ENCODE measurements at regions not wholly inside any gene's neighbourhood (a gene's known extent, or its start where the extent isn't known, plus 50 kb on each side); places are given as distances from the start of the nearest gene placed in this dataset.

GRCh38 chr7:137151041-137151689 lies 192.4 kb downstream of the PTN start:
- TF ChIP-seq CTCF (IDR thresholded peaks at IDR 0.05; ENCODE audit: low read depth, low read length, poor library complexity, severe bottlenecking): no peak
- TF ChIP-seq EZH2phosphoT487 (IDR thresholded peaks at IDR 0.05; ENCODE audit: borderline replicate concordance, low read length): no peak
- H3K79me2 ChIP-seq (ENCODE audit: control insufficient read depth, low read length): no peaks in the 10 kb centered on the region
- no peaks in the 10 kb centered on the region for H3K27me3 ChIP-seq (ENCODE audit: control insufficient read depth, low read length)
- no peak overlapping the region for H3K4me3 ChIP-seq (ENCODE audit: low read length)
- H3K36me3 ChIP-seq (ENCODE audit: control insufficient read depth, low read length): no peaks in the 10 kb centered on the region
- no peak overlapping the region for H3K27ac ChIP-seq (ENCODE audit: low read depth, low read length)
- no peak overlapping the region for H3K4me2 ChIP-seq (ENCODE audit: low read length)
- H3F3A ChIP-seq (ENCODE audit: control insufficient read depth, insufficient read depth): no peaks in the 10 kb centered on the region
- no peaks in the 10 kb centered on the region for H3K9me2 ChIP-seq (replicated peaks; ENCODE audit: control insufficient read depth, low read length)
- no peaks in the 10 kb centered on the region for H3K4me1 ChIP-seq (ENCODE audit: control insufficient read depth, low read length)
- H4K20me1 ChIP-seq (ENCODE audit: control insufficient read depth, insufficient read depth, low read depth, low read length): no peaks in the 10 kb centered on the region
- no peaks in the 10 kb centered on the region for H3K9me3 ChIP-seq (ENCODE audit: control insufficient read depth, insufficient read depth, low read length)

DNA sequence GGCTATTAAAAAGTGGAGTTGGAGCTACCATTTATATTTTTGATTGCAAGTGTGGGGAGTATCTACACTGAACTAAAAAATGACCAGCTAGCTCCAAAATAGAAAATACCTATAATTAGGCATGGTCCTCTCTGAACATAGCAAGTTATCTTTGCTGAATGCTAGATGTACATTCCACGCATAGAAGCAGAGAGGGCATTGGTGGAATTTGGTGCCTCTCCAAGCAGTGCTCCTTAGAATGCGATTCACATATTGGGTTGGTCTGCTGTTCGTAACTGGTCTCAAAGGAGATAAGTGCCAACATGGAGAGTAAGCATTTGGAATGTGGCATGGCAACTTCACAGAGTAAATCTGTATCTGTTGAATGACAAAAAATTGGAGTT lies 196.2 kb downstream of the PTN start:
- Histone ChIP-seq H4K20me1 (ENCODE audit: control insufficient read depth, insufficient read depth, low read depth, low read length) (no peaks in the 10 kb centered on the region), H3K36me3 (ENCODE audit: control insufficient read depth, low read length) (no peaks in the 10 kb centered on the region), H3F3A (ENCODE audit: control insufficient read depth, insufficient read depth) (no peaks in the 10 kb centered on the region), H3K27ac (ENCODE audit: low read depth, low read length) (no peak overlapping the region), H3K79me2 (ENCODE audit: control insufficient read depth, low read length) (no peaks in the 10 kb centered on the region), H3K4me1 (ENCODE audit: control insufficient read depth, low read length) (no peaks in the 10 kb centered on the region), H3K9me3 (ENCODE audit: control insufficient read depth, insufficient read depth, low read length) (no peaks in the 10 kb centered on the region), H3K4me3 (ENCODE audit: low read length) (no peak overlapping the region), H3K27me3 (ENCODE audit: control insufficient read depth, low read length) (no peaks in the 10 kb centered on the region), H3K9me2 (replicated peaks; ENCODE audit: control insufficient read depth, low read length) (no peaks in the 10 kb centered on the region), H3K4me2 (ENCODE audit: low read length) (no peak overlapping the region)
- TF ChIP-seq CTCF (IDR thresholded peaks at IDR 0.05; ENCODE audit: low read depth, low read length, poor library complexity, severe bottlenecking) (no peak), EZH2phosphoT487 (IDR thresholded peaks at IDR 0.05; ENCODE audit: borderline replicate concordance, low read length) (no peak)

DNA sequence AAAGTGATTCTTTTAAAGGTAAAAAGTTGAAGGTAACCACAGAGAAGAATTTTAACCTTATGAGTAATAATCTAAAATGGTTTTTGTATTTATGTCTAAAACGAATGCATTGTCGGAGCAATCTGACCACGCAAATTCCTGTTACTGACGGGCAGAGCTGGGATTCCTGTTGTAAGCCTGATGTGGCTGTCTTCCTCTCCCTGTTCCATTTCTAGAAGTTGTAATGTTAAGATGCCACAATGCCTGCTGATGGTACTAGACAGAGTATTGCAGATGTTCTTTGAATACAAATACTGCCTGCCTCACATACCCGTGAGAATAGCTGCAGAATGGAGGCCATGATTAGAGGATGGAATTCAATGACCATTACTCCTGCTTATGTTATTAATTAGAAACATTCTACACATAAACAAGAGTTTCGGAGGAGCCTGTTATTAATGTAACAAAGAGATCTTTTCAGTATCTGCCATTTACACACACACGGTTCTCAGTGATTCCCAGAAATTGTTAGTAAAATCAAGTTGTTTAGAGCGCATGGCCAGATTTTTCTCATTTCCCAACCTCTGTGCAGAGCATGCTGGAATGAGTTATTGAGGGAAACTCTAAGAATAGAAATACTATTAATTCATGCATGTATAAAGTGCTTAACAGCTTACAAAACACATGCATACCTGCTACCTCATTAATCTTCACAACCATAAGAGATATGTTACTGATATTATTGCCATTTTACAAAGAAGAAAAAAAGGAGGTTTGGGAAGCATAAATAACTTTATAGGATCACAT lies 196.8 kb downstream of the PTN start:
- H3K27ac ChIP-seq (ENCODE audit: low read depth, low read length): no peak overlapping the region
- H3K79me2 ChIP-seq (ENCODE audit: control insufficient read depth, low read length): no peaks in the 10 kb centered on the region
- H3K9me3 ChIP-seq (ENCODE audit: control insufficient read depth, insufficient read depth, low read length): no peaks in the 10 kb centered on the region
- H3K9me2 ChIP-seq (replicated peaks; ENCODE audit: control insufficient read depth, low read length): no peaks in the 10 kb centered on the region
- H3K4me2 ChIP-seq (ENCODE audit: low read length): no peak overlapping the region
- H3K4me1 ChIP-seq (ENCODE audit: control insufficient read depth, low read length): no peaks in the 10 kb centered on the region
- H4K20me1 ChIP-seq (ENCODE audit: control insufficient read depth, insufficient read depth, low read depth, low read length): no peaks in the 10 kb centered on the region
- TF ChIP-seq CTCF (IDR thresholded peaks at IDR 0.05; ENCODE audit: low read depth, low read length, poor library complexity, severe bottlenecking) (no peak), EZH2phosphoT487 (IDR thresholded peaks at IDR 0.05; ENCODE audit: borderline replicate concordance, low read length) (no peak)
- H3K27me3 ChIP-seq (ENCODE audit: control insufficient read depth, low read length): no peaks in the 10 kb centered on the region
- no peaks in the 10 kb centered on the region for H3F3A ChIP-seq (ENCODE audit: control insufficient read depth, insufficient read depth)
- H3K36me3 ChIP-seq (ENCODE audit: control insufficient read depth, low read length): no peaks in the 10 kb centered on the region
- H3K4me3 ChIP-seq (ENCODE audit: low read length): no peak overlapping the region

Data from DOHH2 (cell line).